ENCODE measurements at regions not wholly inside any gene's neighbourhood (a gene's known extent, or its start where the extent isn't known, plus 50 kb on each side); places are given as distances from the start of the nearest gene placed in this dataset.

GRCh38 chr6:30795549-30796293 is 51.4 kb upstream of the IER3 start:
- TF ChIP-seq CTCF (IDR thresholded peaks at IDR 0.05), result no peak
- TF ChIP-seq ZFX (IDR thresholded peaks at IDR 0.05; ENCODE audit: borderline replicate concordance), result no peak

Measured in 22Rv1 (cell line).